Astrocyte (in vitro differentiated cells and primary cell): ENCODE measurements at regions not wholly inside any gene's neighbourhood (a gene's known extent, or its start where the extent isn't known, plus 50 kb on each side); places are given as distances from the start of the nearest gene placed in this dataset.

ENCODE experiments used
- DNase-seq: peaks from one replicate; pipeline ENCODE4 v3.0.0-alpha.2; 2010; ENCODE audit warnings: low read depth
- FAIRE-seq: peaks from 2 replicates; lab custom pipeline; 2011; peaks lifted over from hg19 to GRCh38; lab: Jason Lieb, UNC
- H2AFZ ChIP-seq: 2 replicates; pipeline ENCODE4 v1.6.0; 2012; ENCODE audit warnings: low read depth, low read length, inconsistent platforms
- H3K27ac ChIP-seq: 2 replicates; pipeline ENCODE4 v1.5.1; 2011; ENCODE audit warnings: low read depth, low read length, inconsistent platforms
- H3K27me3 ChIP-seq: 2 replicates; pipeline ENCODE4 v1.6.0; 2011; ENCODE audit warnings: low read length, inconsistent platforms; ENCODE audit not compliant: insufficient read depth
- H3K36me3 ChIP-seq: 2 replicates; pipeline ENCODE4 v1.5.1; 2011; ENCODE audit warnings: low read length, inconsistent platforms; ENCODE audit not compliant: insufficient read depth
- H3K4me1 ChIP-seq: 2 replicates; pipeline ENCODE4 v1.5.1; 2011; ENCODE audit warnings: low read length, inconsistent platforms; ENCODE audit not compliant: insufficient read depth
- H3K4me2 ChIP-seq: 2 replicates; pipeline ENCODE4 v1.6.0; 2012; ENCODE audit warnings: low read length, inconsistent platforms
- H3K4me3 ChIP-seq: 2 replicates; pipeline ENCODE4 v1.5.1; 2011; ENCODE audit warnings: low read depth, mild to moderate bottlenecking, low read length, inconsistent platforms; ENCODE audit not compliant: insufficient read depth
- H3K79me2 ChIP-seq: 2 replicates; pipeline ENCODE4 v1.6.0; 2012; ENCODE audit warnings: mild to moderate bottlenecking, low read length, inconsistent platforms; ENCODE audit not compliant: insufficient read depth
- H3K9ac ChIP-seq: 2 replicates; pipeline ENCODE4 v1.6.0; 2012; ENCODE audit warnings: mild to moderate bottlenecking, low read length, inconsistent platforms
- H3K9me3 ChIP-seq: 2 replicates; pipeline ENCODE4 v1.5.1; 2012; ENCODE audit warnings: low read depth, mild to moderate bottlenecking, low read length, inconsistent platforms; ENCODE audit not compliant: insufficient read depth
- H4K20me1 ChIP-seq: 2 replicates; pipeline ENCODE4 v1.6.0; 2012; ENCODE audit warnings: low read length, inconsistent platforms; ENCODE audit not compliant: insufficient read depth
- H3K27ac Mint-ChIP-seq: one replicate; pipeline ENCODE4 v1.8.0; 2021; ENCODE audit warnings: mild to moderate bottlenecking, mixed read lengths; ENCODE audit not compliant: unreplicated experiment
- H3K27me3 Mint-ChIP-seq: one replicate; pipeline ENCODE4 v1.8.0; 2021; ENCODE audit warnings: low read depth, mixed read lengths; ENCODE audit not compliant: unreplicated experiment
- H3K36me3 Mint-ChIP-seq: one replicate; pipeline ENCODE4 v1.8.0; 2021; ENCODE audit warnings: low read depth, mixed read lengths; ENCODE audit not compliant: unreplicated experiment
- H3K4me1 Mint-ChIP-seq: one replicate; pipeline ENCODE4 v1.8.0; 2021; ENCODE audit warnings: low read depth, mixed read lengths; ENCODE audit not compliant: unreplicated experiment
- H3K4me3 Mint-ChIP-seq: one replicate; pipeline ENCODE4 v1.8.0; 2021; ENCODE audit warnings: mild to moderate bottlenecking, moderate library complexity, mixed read lengths; ENCODE audit not compliant: unreplicated experiment
- H3K9me3 Mint-ChIP-seq: one replicate; pipeline ENCODE4 v1.8.0; 2021; ENCODE audit warnings: mild to moderate bottlenecking, mixed read lengths; ENCODE audit not compliant: unreplicated experiment
- CTCF ChIP-seq: IDR thresholded peaks from 2 replicates; pipeline ENCODE4 v1.5.1; 2011; ENCODE audit warnings: low read depth, mild to moderate bottlenecking, inconsistent platforms, low read length, moderate library complexity; ENCODE audit not compliant: insufficient read depth
- EZH2 ChIP-seq: IDR thresholded peaks from 2 replicates; pipeline ENCODE4 v1.6.1; 2012; ENCODE audit warnings: mild to moderate bottlenecking, low read length, inconsistent platforms; ENCODE audit not compliant: insufficient read depth

- no peaks in the 10 kb centered on the region for H3K27me3 ChIP-seq
- H3K4me2 ChIP-seq, result no peak overlapping the region
- no peak overlapping the region for H3K4me3 Mint-ChIP-seq
- H3K4me3 ChIP-seq, result no peak overlapping the region
- FAIRE-seq (no peak), DNase-seq (no peak)
- H3K27ac ChIP-seq, result no peak overlapping the region
- no peaks in the 10 kb centered on the region for H3K36me3 ChIP-seq
- no peaks in the 10 kb centered on the region for H3K4me1 Mint-ChIP-seq
- no peak overlapping the region for H3K27ac Mint-ChIP-seq
- TF ChIP-seq EZH2 (no peak), CTCF (no peak)
- H2AFZ ChIP-seq, result no peak overlapping the region
- H3K4me1 ChIP-seq, result no peaks in the 10 kb centered on the region
- H3K9me3 ChIP-seq, result no peaks in the 10 kb centered on the region
- no peak overlapping the region for H3K9ac ChIP-seq
- no peaks in the 10 kb centered on the region for H3K79me2 ChIP-seq
- H3K9me3 Mint-ChIP-seq, result no peaks in the 10 kb centered on the region
- no peaks in the 10 kb centered on the region for H4K20me1 ChIP-seq
- H3K27me3 Mint-ChIP-seq, result peaks cover 10% of the 10 kb centered on the region
- H3K36me3 Mint-ChIP-seq, result no peaks in the 10 kb centered on the region
These were observed 232.7 kb downstream of the TEX36 start for GRCh38 chr10:125450218-125450617.

- DNase-seq, result no peak
- no peaks in the 10 kb centered on the region for H3K36me3 Mint-ChIP-seq
- no peaks in the 10 kb centered on the region for H3K27me3 ChIP-seq
- H2AFZ ChIP-seq, result no peak overlapping the region
- no peaks in the 10 kb centered on the region for H4K20me1 ChIP-seq
- no peak overlapping the region for H3K27ac Mint-ChIP-seq
- no peak for FAIRE-seq
- no peak overlapping the region for H3K4me3 ChIP-seq
- H3K4me3 Mint-ChIP-seq, result no peak overlapping the region
- H3K4me1 Mint-ChIP-seq, result no peaks in the 10 kb centered on the region
- peaks cover 15% of the 10 kb centered on the region for H3K27me3 Mint-ChIP-seq
- H3K9me3 Mint-ChIP-seq, result no peaks in the 10 kb centered on the region
- H3K27ac ChIP-seq, result no peak overlapping the region
- no peak overlapping the region for H3K9ac ChIP-seq
- H3K9me3 ChIP-seq, result no peaks in the 10 kb centered on the region
- H3K79me2 ChIP-seq, result no peaks in the 10 kb centered on the region
- H3K36me3 ChIP-seq, result no peaks in the 10 kb centered on the region
- no peak overlapping the region for H3K4me2 ChIP-seq
- TF ChIP-seq EZH2 (no peak), CTCF (no peak)
- H3K4me1 ChIP-seq, result no peaks in the 10 kb centered on the region
These were observed 233.4 kb downstream of the TEX36 start for GRCh38 chr10:125449571-125449970.

DNA sequence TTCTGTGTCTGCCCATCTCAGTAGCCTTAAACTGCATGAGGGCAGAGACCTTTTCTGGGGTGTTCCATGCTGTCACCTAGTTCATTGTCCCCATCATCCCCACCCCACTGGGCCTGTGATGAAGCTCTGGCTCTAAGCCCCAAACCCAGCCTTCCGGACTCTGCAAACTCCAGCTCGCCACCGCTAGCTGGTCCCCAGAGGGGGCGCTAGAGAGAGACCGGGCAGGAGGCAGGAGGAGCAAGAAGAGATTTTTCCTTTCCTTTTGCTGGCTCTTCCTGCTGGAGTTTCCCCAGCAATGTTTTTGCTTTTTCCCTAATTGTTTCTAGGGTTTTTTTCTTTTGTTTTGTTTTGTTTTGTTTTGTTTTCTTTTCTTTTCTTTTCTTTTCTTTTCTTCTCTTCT lies 234.4 kb downstream of the TEX36 start:
- no peaks in the 10 kb centered on the region for H3K27me3 ChIP-seq
- no peaks in the 10 kb centered on the region for H4K20me1 ChIP-seq
- H3K4me3 Mint-ChIP-seq, result no peak overlapping the region
- H3K36me3 ChIP-seq, result no peaks in the 10 kb centered on the region
- H3K9me3 ChIP-seq, result no peaks in the 10 kb centered on the region
- H3K9ac ChIP-seq, result no peak overlapping the region
- H3K27ac ChIP-seq, result no peak overlapping the region
- H3K9me3 Mint-ChIP-seq, result no peaks in the 10 kb centered on the region
- no peak overlapping the region for H3K4me3 ChIP-seq
- no peaks in the 10 kb centered on the region for H3K4me1 ChIP-seq
- TF ChIP-seq EZH2, result no peak
- peak; percentile 26 for TF ChIP-seq CTCF
- H3K27ac Mint-ChIP-seq, result no peak overlapping the region
- FAIRE-seq, result no peak
- no peaks in the 10 kb centered on the region for H3K36me3 Mint-ChIP-seq
- no peak for DNase-seq
- H3K4me1 Mint-ChIP-seq, result no peaks in the 10 kb centered on the region
- H3K4me2 ChIP-seq, result no peak overlapping the region
- no peak overlapping the region for H2AFZ ChIP-seq
- H3K27me3 Mint-ChIP-seq, result peaks cover 17% of the 10 kb centered on the region
- no peaks in the 10 kb centered on the region for H3K79me2 ChIP-seq
